Endothelial cell of umbilical vein (primary cell): ENCODE measurements at regions not wholly inside any gene's neighbourhood (a gene's known extent, or its start where the extent isn't known, plus 50 kb on each side); places are given as distances from the start of the nearest gene placed in this dataset.

Source experiments
- BruUV-seq: library from RNA; stranded (reverse); fragments of 400-500 nt; replicated peaks from 2 replicates; lab custom pipeline; 2021; lab: Mats Ljungman, UMichigan
- CTCF ChIA-PET: fragments of 300-600, 350-600 bp; sonication (Branson Sonifier 250); formaldehyde crosslinking; loops from one replicate; lab custom pipeline; 2021; ENCODE audit warnings: antibody characterized with exemption, inconsistent platforms; lab: Charles Lee
- POLR2A ChIA-PET: fragments of 300-600, 350-600 bp; sonication (Branson Sonifier 250); formaldehyde crosslinking; loops from one replicate; lab custom pipeline; 2021; ENCODE audit warnings: antibody characterized with exemption, inconsistent platforms; lab: Charles Lee
- DNase-seq: peaks from one replicate; pipeline ENCODE4 v3.0.0-alpha.2; 2011; ENCODE audit warnings: low read depth, low spot score
- FAIRE-seq: peaks from 2 replicates; lab custom pipeline; 2011; peaks lifted over from hg19 to GRCh38; lab: Jason Lieb, UNC
- H2AFZ ChIP-seq: 2 replicates; pipeline ENCODE4 v1.6.0; 2012; ENCODE audit warnings: low read depth, low read length, control low read depth, inconsistent platforms
- H3K27ac ChIP-seq: 2 replicates; pipeline ENCODE4 v1.5.1; 2011; ENCODE audit warnings: low read depth, mild to moderate bottlenecking, control low read depth, low read length, moderate library complexity; ENCODE audit not compliant: insufficient read depth
- H3K27me3 ChIP-seq, 2 experiments: 2 replicates each; pipeline versions ENCODE4 v1.6.0 to v1.6.1; 2011; ENCODE audit warnings: low read length in 2 of 2, mixed read lengths in 1 of 2; ENCODE audit not compliant: control insufficient read depth in 2 of 2, insufficient read depth in 2 of 2
- H3K36me3 ChIP-seq, 2 experiments: 2 replicates in 1 of 2; 3 replicates in 1 of 2; pipeline ENCODE4 v1.5.1; 2011; ENCODE audit warnings: low read length in 2 of 2, mild to moderate bottlenecking in 1 of 2, moderate library complexity in 1 of 2; ENCODE audit not compliant: control insufficient read depth in 2 of 2, insufficient read depth in 2 of 2; ENCODE audit errors: extremely low read depth in 1 of 2
- H3K4me1 ChIP-seq: 3 replicates; pipeline ENCODE4 v1.5.1; 2011; ENCODE audit warnings: mild to moderate bottlenecking, low read length; ENCODE audit not compliant: control insufficient read depth, insufficient read depth; ENCODE audit errors: extremely low read depth
- H3K4me2 ChIP-seq: 2 replicates; pipeline ENCODE4 v1.6.1; 2011; ENCODE audit warnings: low read length, control low read depth, mixed read lengths; ENCODE audit not compliant: insufficient read depth
- H3K4me3 ChIP-seq, 3 experiments: fragments of 200-600 bp in 1 of 3; sonication (generic), shearing (Covaris generic) in 1 of 3; replicated peaks in 1 of 3; 2 replicates each; pipeline ENCODE4 v1.5.1; 2011 to 2016; ENCODE audit warnings: control low read depth in 3 of 3, low read length in 3 of 3, mild to moderate bottlenecking in 2 of 3, inconsistent platforms in 1 of 3, low read depth in 1 of 3, moderate library complexity in 1 of 3; ENCODE audit not compliant: insufficient read depth in 1 of 3
- H3K79me2 ChIP-seq: 2 replicates; pipeline ENCODE4 v1.6.0; 2012; ENCODE audit warnings: low read length, inconsistent platforms; ENCODE audit not compliant: control insufficient read depth, insufficient read depth
- H3K9ac ChIP-seq: replicated peaks from 2 replicates; pipeline ENCODE3; 2011; ENCODE audit warnings: low read length, control low read depth; ENCODE audit not compliant: insufficient read depth; ENCODE audit errors: extremely low read depth
- H3K9me1 ChIP-seq: replicated peaks from 3 replicates; pipeline ENCODE4 v1.6.0; 2011; ENCODE audit warnings: mild to moderate bottlenecking, low read length; ENCODE audit not compliant: control insufficient read depth, insufficient read depth; ENCODE audit errors: extremely low read depth
- H3K9me3 ChIP-seq: replicated peaks from 2 replicates; pipeline ENCODE4 v1.5.1; 2012; ENCODE audit warnings: low read length, inconsistent platforms; ENCODE audit not compliant: control insufficient read depth, insufficient read depth
- H4K20me1 ChIP-seq: replicated peaks from 2 replicates; pipeline ENCODE3; 2011; ENCODE audit warnings: mild to moderate bottlenecking, low read length; ENCODE audit not compliant: control insufficient read depth, insufficient read depth; ENCODE audit errors: extremely low read depth
- EZH2 ChIP-seq: IDR thresholded peaks from 2 replicates; pipeline ENCODE4 v1.6.1; 2012; ENCODE audit warnings: borderline replicate concordance, low read depth, mild to moderate bottlenecking, moderate library complexity, low read length, inconsistent platforms; ENCODE audit not compliant: severe bottlenecking
- FOS ChIP-seq: IDR thresholded peaks from 2 replicates; pipeline ENCODE4 v1.6.1; 2011; ENCODE audit warnings: mild to moderate bottlenecking, low read length, moderate library complexity, borderline replicate concordance; ENCODE audit not compliant: insufficient read depth
- GATA2 ChIP-seq: IDR thresholded peaks from 2 replicates; pipeline ENCODE4 v1.7.0; 2011; ENCODE audit warnings: low read depth, mild to moderate bottlenecking, moderate library complexity, mixed read lengths, low read length; ENCODE audit not compliant: insufficient read length, insufficient read depth
- JUN ChIP-seq: IDR thresholded peaks from 2 replicates; pipeline ENCODE4 v1.6.1; 2011; ENCODE audit warnings: borderline replicate concordance, low read depth; ENCODE audit not compliant: insufficient read length, insufficient read depth
- MYC ChIP-seq: IDR thresholded peaks from one replicate; pipeline ENCODE4 v1.6.1; 2011; ENCODE audit warnings: mild to moderate bottlenecking, low read depth, low read length
- dilution Hi-C: fragments of 300-500 bp; cut with MboI; formaldehyde crosslinking; loops from one replicate; pipeline ENCODE4 v1.15.0; 2019; ENCODE audit warnings: low sequenced_read_pairs; ENCODE audit not compliant: extremely low pct_ligation_motif_present
- intact Hi-C: fragments of 100-400 bp; cut with micrococcal nuclease; formaldehyde crosslinking; loops from one replicate; pipeline ENCODE4 v1.10.0; 2022
- TF ChIP-seq, protein P1 (sequence below), 2 donors: IDR thresholded peaks; 1 replicate in 1 of 2; 2 replicates in 1 of 2; pipeline ENCODE4 v1.5.1; 2011; ENCODE audit warnings: low read length in 2 of 2, mild to moderate bottlenecking in 2 of 2, moderate library complexity in 2 of 2, control low read depth in 1 of 2, inconsistent platforms in 1 of 2, low read depth in 1 of 2; ENCODE audit not compliant: insufficient read depth in 1 of 2; ENCODE audit errors: extremely low read depth in 1 of 2

DNA sequence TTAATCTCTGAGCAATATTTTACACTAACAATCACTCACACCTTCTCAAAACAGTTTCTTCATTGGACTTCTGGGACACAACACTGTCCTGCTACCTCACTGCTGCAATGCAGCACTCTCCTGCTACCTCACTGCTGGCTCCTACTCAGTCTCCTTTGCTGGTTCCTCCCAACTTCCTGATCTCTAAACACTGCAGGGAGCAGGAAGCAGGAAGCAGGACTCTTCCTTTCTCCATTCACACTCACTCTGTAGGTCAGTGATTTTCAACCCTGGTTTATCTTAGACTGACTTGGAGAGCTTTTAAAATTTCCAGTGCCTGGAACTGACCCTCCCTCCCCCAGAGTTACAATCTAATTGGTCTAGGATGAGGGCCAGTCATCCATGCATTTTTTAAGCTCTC, 243.4 kb upstream of the RBBP8 start:
- Histone ChIP-seq H3K9ac (no peak overlapping the region), H3K9me3 (no peaks in the 10 kb centered on the region), H4K20me1 (no peaks in the 10 kb centered on the region), H3K4me2 (peak overlapping the region; percentile 3), H3K36me3 (no peaks in the 10 kb centered on the region), H3K4me3 (no peak overlapping the region), H3K9me1 (no peaks in the 10 kb centered on the region), H3K27me3 (no peaks in the 10 kb centered on the region), H3K79me2 (no peaks in the 10 kb centered on the region), H3K27ac (no peak overlapping the region), H3K4me1 (peaks cover 11% of the 10 kb centered on the region), H2AFZ (peak overlapping the region; percentile 7)
- dilution Hi-C loops (no loop called here), intact Hi-C loops (no loop called here)
- DNase-seq = peak; percentile 57
- no TSS peak for BruUV-seq
- FAIRE-seq = peak; percentile 82
- ChIA-PET POLR2A (no interaction called here), CTCF (interaction anchor here (0.6 to 1.4 kb wide), 2 partner anchors 15 to 109 kb away, joined by 3 read pairs; no protein-coding TSS in a partner anchor)
- no peak for TF ChIP-seq GATA2
- peak; percentile 25 for TF ChIP-seq FOS
- TF ChIP-seq MYC = no peak
- TF ChIP-seq JUN = no peak
- TF ChIP-seq, protein P1, sequence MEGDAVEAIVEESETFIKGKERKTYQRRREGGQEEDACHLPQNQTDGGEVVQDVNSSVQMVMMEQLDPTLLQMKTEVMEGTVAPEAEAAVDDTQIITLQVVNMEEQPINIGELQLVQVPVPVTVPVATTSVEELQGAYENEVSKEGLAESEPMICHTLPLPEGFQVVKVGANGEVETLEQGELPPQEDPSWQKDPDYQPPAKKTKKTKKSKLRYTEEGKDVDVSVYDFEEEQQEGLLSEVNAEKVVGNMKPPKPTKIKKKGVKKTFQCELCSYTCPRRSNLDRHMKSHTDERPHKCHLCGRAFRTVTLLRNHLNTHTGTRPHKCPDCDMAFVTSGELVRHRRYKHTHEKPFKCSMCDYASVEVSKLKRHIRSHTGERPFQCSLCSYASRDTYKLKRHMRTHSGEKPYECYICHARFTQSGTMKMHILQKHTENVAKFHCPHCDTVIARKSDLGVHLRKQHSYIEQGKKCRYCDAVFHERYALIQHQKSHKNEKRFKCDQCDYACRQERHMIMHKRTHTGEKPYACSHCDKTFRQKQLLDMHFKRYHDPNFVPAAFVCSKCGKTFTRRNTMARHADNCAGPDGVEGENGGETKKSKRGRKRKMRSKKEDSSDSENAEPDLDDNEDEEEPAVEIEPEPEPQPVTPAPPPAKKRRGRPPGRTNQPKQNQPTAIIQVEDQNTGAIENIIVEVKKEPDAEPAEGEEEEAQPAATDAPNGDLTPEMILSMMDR (IDR thresholded peaks at IDR 0.05; ENCODE audit: extremely low read depth in 1 of 2, insufficient read depth in 1 of 2, low read depth in 1 of 2, low read length in 2 of 2) = no peak
- TF ChIP-seq EZH2 = no peak
